H9 (cell line): ENCODE measurements at regions not wholly inside any gene's neighbourhood (a gene's known extent, or its start where the extent isn't known, plus 50 kb on each side); places are given as distances from the start of the nearest gene placed in this dataset.

Experiments
- DNase-seq: peaks from one replicate; pipeline ENCODE4 v3.0.0-alpha.2; 2017
- H2AFZ ChIP-seq: one replicate; pipeline ENCODE4 v1.6.1; 2013; ENCODE audit warnings: mild to moderate bottlenecking, low read length, control low read depth, moderate library complexity
- H2AK5ac ChIP-seq: 2 replicates; pipeline ENCODE4 v1.6.1; 2013; ENCODE audit warnings: low read length, control low read depth, mixed read lengths; ENCODE audit not compliant: insufficient read length
- H2BK120ac ChIP-seq: one replicate; pipeline ENCODE4 v1.6.1; 2013; ENCODE audit warnings: low read depth, mild to moderate bottlenecking, low read length, control low read depth, inconsistent platforms; ENCODE audit not compliant: poor library complexity, severe bottlenecking
- H2BK12ac ChIP-seq: 2 replicates; pipeline ENCODE4 v1.6.1; 2013; ENCODE audit warnings: low read length, control low read depth, mixed read lengths, low read depth; ENCODE audit not compliant: insufficient read length
- H2BK15ac ChIP-seq: 2 replicates; pipeline ENCODE4 v1.6.1; 2013; ENCODE audit warnings: low read depth, low read length, control low read depth
- H2BK20ac ChIP-seq: one replicate; pipeline ENCODE4 v1.6.1; 2013; ENCODE audit warnings: low read depth, mild to moderate bottlenecking, low read length, control low read depth, inconsistent platforms; ENCODE audit not compliant: poor library complexity, severe bottlenecking
- H2BK5ac ChIP-seq: 2 replicates; pipeline ENCODE4 v1.6.1; 2013; ENCODE audit warnings: low read length, control low read depth, mixed read lengths; ENCODE audit not compliant: insufficient read length
- H3K14ac ChIP-seq: 2 replicates; pipeline ENCODE4 v1.6.1; 2013; ENCODE audit warnings: low read length, control low read depth; ENCODE audit not compliant: insufficient read depth
- H3K18ac ChIP-seq: 2 replicates; pipeline ENCODE4 v1.6.1; 2013; ENCODE audit warnings: low read depth, mild to moderate bottlenecking, mixed read lengths, low read length, control low read depth; ENCODE audit not compliant: insufficient read length
- H3K23ac ChIP-seq: 2 replicates; pipeline ENCODE4 v1.6.1; 2013; ENCODE audit warnings: low read length, control low read depth, mixed read lengths, low read depth; ENCODE audit not compliant: insufficient read length
- H3K23me2 ChIP-seq: 2 replicates; pipeline ENCODE4 v1.6.1; 2013; ENCODE audit warnings: low read depth, mild to moderate bottlenecking, mixed read lengths, low read length, control low read depth; ENCODE audit not compliant: insufficient read length, poor library complexity, severe bottlenecking
- H3K27ac ChIP-seq: 2 replicates; pipeline ENCODE4 v1.5.1; 2013; ENCODE audit warnings: low read length, control low read depth, mixed read lengths, low read depth; ENCODE audit not compliant: insufficient read length
- H3K27me3 ChIP-seq: 2 replicates; pipeline ENCODE4 v1.6.1; 2013; ENCODE audit warnings: low read length, control low read depth, inconsistent platforms; ENCODE audit not compliant: insufficient read depth
- H3K4ac ChIP-seq: 2 replicates; pipeline ENCODE4 v1.6.1; 2013; ENCODE audit warnings: low read depth, mild to moderate bottlenecking, control low read depth, inconsistent platforms, low read length, moderate library complexity
- H3K4me1 ChIP-seq: 2 replicates; pipeline ENCODE4 v1.6.1; 2013; ENCODE audit warnings: low read length, control low read depth, inconsistent platforms; ENCODE audit not compliant: insufficient read depth
- H3K4me2 ChIP-seq: 2 replicates; pipeline ENCODE4 v1.6.1; 2013; ENCODE audit warnings: low read length, control low read depth, mixed read lengths; ENCODE audit not compliant: insufficient read length, insufficient read depth
- H3K56ac ChIP-seq: 2 replicates; pipeline ENCODE4 v1.6.1; 2013; ENCODE audit warnings: low read depth, mild to moderate bottlenecking, mixed read lengths, low read length, control low read depth; ENCODE audit not compliant: insufficient read length
- H3K79me1 ChIP-seq: 2 replicates; pipeline ENCODE4 v1.6.1; 2013; ENCODE audit warnings: low read depth, mild to moderate bottlenecking, moderate library complexity, low read length, control low read depth, inconsistent platforms; ENCODE audit not compliant: insufficient read depth, poor library complexity, severe bottlenecking
- H3K79me2 ChIP-seq: 2 replicates; pipeline ENCODE4 v1.6.1; 2013; ENCODE audit warnings: low read length, control low read depth, inconsistent platforms; ENCODE audit not compliant: insufficient read depth
- H3K9ac ChIP-seq: 2 replicates; pipeline ENCODE4 v1.6.1; 2013; ENCODE audit warnings: low read length, control low read depth, mixed read lengths; ENCODE audit not compliant: insufficient read length; ENCODE audit errors: extremely low read depth
- H3K9me3 ChIP-seq: one replicate; pipeline ENCODE4 v1.6.1; 2013; ENCODE audit warnings: low read depth, low read length, inconsistent platforms; ENCODE audit not compliant: control insufficient read depth
- H3T11ph ChIP-seq: one replicate; pipeline ENCODE4 v1.6.1; 2013; ENCODE audit warnings: mild to moderate bottlenecking, low read length, control low read depth, inconsistent platforms
- H4K20me1 ChIP-seq: one replicate; pipeline ENCODE4 v1.6.1; 2013; ENCODE audit not compliant: control insufficient read depth, insufficient read length, insufficient read depth
- H4K5ac ChIP-seq: 2 replicates; pipeline ENCODE4 v1.6.1; 2013; ENCODE audit warnings: low read depth, mild to moderate bottlenecking, mixed read lengths, low read length, control low read depth; ENCODE audit not compliant: insufficient read length
- H4K8ac ChIP-seq: replicated peaks from 2 replicates; pipeline ENCODE4 v1.6.1; 2013; ENCODE audit warnings: low read length, control low read depth, mixed read lengths, low read depth; ENCODE audit not compliant: insufficient read length
- H4K91ac ChIP-seq: 2 replicates; pipeline ENCODE4 v1.6.1; 2013; ENCODE audit warnings: low read depth, mild to moderate bottlenecking, moderate library complexity, mixed read lengths, low read length, control low read depth; ENCODE audit not compliant: insufficient read length
- H3K27ac Mint-ChIP-seq, 3 experiments: 2 replicates in 2 of 3; 3 replicates in 1 of 3; pipeline ENCODE4 v1.8.0; 2020 to 2021; ENCODE audit warnings: mixed read lengths in 3 of 3, mild to moderate bottlenecking in 1 of 3, moderate library complexity in 1 of 3
- H3K27me3 Mint-ChIP-seq: 2 replicates; pipeline ENCODE4 v1.8.0; 2021; ENCODE audit warnings: low read depth, mild to moderate bottlenecking, moderate library complexity, mixed read lengths
- H3K36me3 Mint-ChIP-seq, 3 experiments: 2 replicates in 2 of 3; 3 replicates in 1 of 3; pipeline ENCODE4 v1.8.0; 2020 to 2021; ENCODE audit warnings: low read depth in 3 of 3, mixed read lengths in 3 of 3; ENCODE audit not compliant: insufficient read depth in 1 of 3
- H3K4me1 Mint-ChIP-seq, 2 experiments: 2 replicates each; pipeline ENCODE4 v1.8.0; 2020; ENCODE audit warnings: mixed read lengths in 2 of 2
- H3K4me3 Mint-ChIP-seq, 2 experiments: 2 replicates in 1 of 2; 3 replicates in 1 of 2; pipeline ENCODE4 v1.8.0; 2020 to 2021; ENCODE audit warnings: mild to moderate bottlenecking in 2 of 2, mixed read lengths in 2 of 2, moderate library complexity in 1 of 2
- H3K9me3 Mint-ChIP-seq, 2 experiments: 2 replicates in 1 of 2; 3 replicates in 1 of 2; pipeline ENCODE4 v1.8.0; 2020; ENCODE audit warnings: mild to moderate bottlenecking in 2 of 2, mixed read lengths in 2 of 2, moderate library complexity in 1 of 2
- CTCF ChIP-seq: fragments of 200-600 bp; sonication (generic); conservative IDR thresholded peaks from 3 replicates; pipeline ENCODE4 v1.8.0; 2021; ENCODE audit warnings: antibody characterized with exemption, mild to moderate bottlenecking
- WGBS: extraction: QIAGEN DNeasy Blood & Tissue Kit; methylation state at CpG from one replicate; pipeline ENCODE4 v1.1.7; 2013; ENCODE audit warnings: missing lambda C conversion rate, low lambda C conversion rate, mixed read lengths; ENCODE audit not compliant: insufficient read length; ENCODE audit errors: extremely low coverage; 5-methylcytosine and 5-hydroxymethylcytosine counted together

DNA sequence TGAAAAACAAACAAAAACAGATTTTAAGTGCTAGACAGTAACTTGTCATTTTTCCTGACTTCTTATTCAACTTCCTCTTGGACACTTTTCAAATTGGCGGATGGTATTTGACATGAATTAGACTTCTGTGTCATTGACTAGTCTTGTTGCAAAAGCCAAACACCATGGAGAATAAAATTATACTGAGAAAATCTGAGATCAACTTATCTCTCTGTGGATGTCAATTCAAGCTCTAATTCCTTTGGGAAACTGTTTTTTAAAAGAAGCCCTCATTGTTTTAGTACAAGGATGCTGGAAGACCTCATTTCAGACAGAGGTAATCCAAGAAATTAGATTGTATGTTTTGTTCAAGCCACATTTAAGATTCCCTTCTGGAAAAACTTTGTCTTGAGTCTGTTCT, 831.0 kb downstream of the SEMA5A start:
- WGBS: no CpG with 5 or more reads among the region's 1 CpG
- Histone ChIP-seq H2AK5ac (no peak overlapping the region), H3K79me1 (no peaks in the 10 kb centered on the region), H3K56ac (no peak overlapping the region), H3K23ac (no peak overlapping the region), H2BK12ac (no peak overlapping the region), H3K4ac (no peak overlapping the region), H3K14ac (no peak overlapping the region), H3K27ac (no peak overlapping the region), H2BK5ac (no peak overlapping the region), H3K4me2 (no peak overlapping the region), H4K5ac (no peak overlapping the region), H3K9ac (no peak overlapping the region), H3T11ph (no peak overlapping the region), H3K79me2 (no peaks in the 10 kb centered on the region), H3K4me1 (no peaks in the 10 kb centered on the region), H4K20me1 (no peaks in the 10 kb centered on the region), H2BK15ac (no peak overlapping the region), H2BK20ac (no peak overlapping the region), H3K9me3 (no peaks in the 10 kb centered on the region), H4K91ac (no peak overlapping the region), H2BK120ac (no peak overlapping the region), H3K27me3 (no peaks in the 10 kb centered on the region), H4K8ac (no peak overlapping the region), H2AFZ (no peak overlapping the region), H3K23me2 (no peaks in the 10 kb centered on the region), H3K18ac (no peak overlapping the region)
- H3K27ac Mint-ChIP-seq: no peak overlapping the region
- H3K4me1 Mint-ChIP-seq: no peaks in the 10 kb centered on the region
- no peak for DNase-seq
- no peaks in the 10 kb centered on the region for H3K27me3 Mint-ChIP-seq
- TF ChIP-seq CTCF: no peak
- H3K36me3 Mint-ChIP-seq: no peaks in the 10 kb centered on the region
- H3K4me3 Mint-ChIP-seq: no peak overlapping the region
- H3K9me3 Mint-ChIP-seq: 0 out of 5 replicates have a peak, but pooled peaks cover 0 to 5% of the 10 kb centered on the region in 2 experiments
